NCI-H2196 (cell line): ENCODE measurements at regions not wholly inside any gene's neighbourhood (a gene's known extent, or its start where the extent isn't known, plus 50 kb on each side); places are given as distances from the start of the nearest gene placed in this dataset.
A peak's percentile ranks its signal among the peaks of the same experiment; 100 is the strongest.
"Not testable (repeated sequence)": the region's sequence is repeated elsewhere in the genome, so short reads cannot be mapped to it uniquely, and the experiment has no call there.

ENCODE experiments used
- DNase-seq: peaks from one replicate; lab custom pipeline; 2025; ENCODE audit not compliant: unreplicated experiment; lab: John Stamatoyannopoulos, UW

- no peak for DNase-seq
Observed at GRCh38 chr6:4274382-4275082, 139.2 kb upstream of the ECI2 start.

- no peak for DNase-seq
Observed at GRCh38 chr6:4272996-4273395, 137.6 kb upstream of the ECI2 start.

GRCh38 chr6:4271761-4272470 is 136.5 kb upstream of the ECI2 start:
- no peak for DNase-seq

GRCh38 chr6:4270776-4271175 is 135.4 kb upstream of the ECI2 start:
- no peak for DNase-seq

GRCh38 chr6:4270001-4270400 is 134.6 kb upstream of the ECI2 start:
- no peak for DNase-seq

- DNase-seq, result no peak
Observed at GRCh38 chr6:4268171-4268570, 132.8 kb upstream of the ECI2 start.

GRCh38 chr6:4265740-4266139 is 130.4 kb upstream of the ECI2 start:
- no peak for DNase-seq

- no peak for DNase-seq
Observed at GRCh38 chr6:4264601-4265000, 129.2 kb upstream of the ECI2 start.

- DNase-seq, result no peak
Observed at GRCh38 chr6:4264081-4264480, 128.7 kb upstream of the ECI2 start.

- DNase-seq, result no peak
Observed at GRCh38 chr6:4262526-4262925, 127.2 kb upstream of the ECI2 start.

- no peak for DNase-seq
Observed at GRCh38 chr6:4259391-4259790, 124.0 kb upstream of the ECI2 start.

- no peak for DNase-seq
Observed at GRCh38 chr6:4258733-4259132, 123.4 kb upstream of the ECI2 start.

GRCh38 chr6:4256969-4257368 is 121.6 kb upstream of the ECI2 start:
- no peak for DNase-seq

- DNase-seq, result peak; percentile 29
Observed at GRCh38 chr6:4253604-4254231, 118.3 kb upstream of the ECI2 start.

- DNase-seq, result not testable (repeated sequence)
Observed at GRCh38 chr6:4252445-4252844, 117.1 kb upstream of the ECI2 start.

- DNase-seq, result no peak
Observed at GRCh38 chr6:4250645-4251044, 115.3 kb upstream of the ECI2 start.

- DNase-seq, result not testable (repeated sequence)
Observed at GRCh38 chr6:4243832-4244231, 108.5 kb upstream of the ECI2 start.

- DNase-seq, result no peak
Observed at GRCh38 chr6:4243237-4243636, 107.9 kb upstream of the ECI2 start.

- DNase-seq, result no peak
Observed at GRCh38 chr6:4242601-4243000, 107.2 kb upstream of the ECI2 start.

- no peak for DNase-seq
Observed at GRCh38 chr6:4240148-4240547, 104.8 kb upstream of the ECI2 start.

GRCh38 chr6:4225161-4225872 is 89.9 kb upstream of the ECI2 start:
- DNase-seq, result no peak
